Vagina (tissue), 2 donors: ENCODE measurements at regions not wholly inside any gene's neighbourhood (a gene's known extent, or its start where the extent isn't known, plus 50 kb on each side); places are given as distances from the start of the nearest gene placed in this dataset.

Source experiments
- POLR2A ChIP-seq, 2 donors: fragments of 450-650 bp; IDR thresholded peaks; one replicate each; pipeline ENCODE4 v1.6.1; 2017; ENCODE audit warnings: antibody characterized with exemption in 2 of 2, mild to moderate bottlenecking in 2 of 2, moderate library complexity in 2 of 2
- TF ChIP-seq, protein P1 (sequence below), 3 experiments: fragments of 450-650 bp in 2 of 3; fragments of 200-600 bp in 1 of 3; sonication (generic) in 1 of 3; IDR thresholded peaks; one replicate each; pipeline ENCODE4 v1.5.1; 2017 to 2019; ENCODE audit warnings: antibody characterized with exemption in 3 of 3, mild to moderate bottlenecking in 2 of 3, moderate library complexity in 2 of 3

DNA sequence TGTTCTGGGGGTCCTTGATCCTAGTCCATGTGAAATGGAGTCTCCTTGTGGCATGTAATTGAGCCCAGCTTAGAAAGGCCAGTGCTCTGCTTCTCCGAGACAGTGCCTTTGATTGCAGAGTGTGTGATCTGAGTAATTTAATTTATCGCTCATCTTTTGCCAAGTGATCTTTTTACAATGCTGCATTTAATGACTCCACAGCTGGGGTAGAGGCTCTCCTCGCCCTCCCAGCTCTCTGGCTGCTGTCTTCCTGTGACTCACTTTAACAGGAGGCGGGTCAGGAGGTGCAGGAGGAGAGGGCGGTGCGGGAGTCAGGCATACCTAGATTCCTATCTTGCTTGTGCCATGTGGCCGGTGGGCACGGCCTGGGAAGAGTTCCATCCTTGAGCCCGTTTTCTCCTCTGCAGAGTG, 113.4 kb upstream of the FOXF1 start:
- TF ChIP-seq, protein P1, sequence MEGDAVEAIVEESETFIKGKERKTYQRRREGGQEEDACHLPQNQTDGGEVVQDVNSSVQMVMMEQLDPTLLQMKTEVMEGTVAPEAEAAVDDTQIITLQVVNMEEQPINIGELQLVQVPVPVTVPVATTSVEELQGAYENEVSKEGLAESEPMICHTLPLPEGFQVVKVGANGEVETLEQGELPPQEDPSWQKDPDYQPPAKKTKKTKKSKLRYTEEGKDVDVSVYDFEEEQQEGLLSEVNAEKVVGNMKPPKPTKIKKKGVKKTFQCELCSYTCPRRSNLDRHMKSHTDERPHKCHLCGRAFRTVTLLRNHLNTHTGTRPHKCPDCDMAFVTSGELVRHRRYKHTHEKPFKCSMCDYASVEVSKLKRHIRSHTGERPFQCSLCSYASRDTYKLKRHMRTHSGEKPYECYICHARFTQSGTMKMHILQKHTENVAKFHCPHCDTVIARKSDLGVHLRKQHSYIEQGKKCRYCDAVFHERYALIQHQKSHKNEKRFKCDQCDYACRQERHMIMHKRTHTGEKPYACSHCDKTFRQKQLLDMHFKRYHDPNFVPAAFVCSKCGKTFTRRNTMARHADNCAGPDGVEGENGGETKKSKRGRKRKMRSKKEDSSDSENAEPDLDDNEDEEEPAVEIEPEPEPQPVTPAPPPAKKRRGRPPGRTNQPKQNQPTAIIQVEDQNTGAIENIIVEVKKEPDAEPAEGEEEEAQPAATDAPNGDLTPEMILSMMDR (IDR thresholded peaks at IDR 0.05) = no peak
- TF ChIP-seq POLR2A (IDR thresholded peaks at IDR 0.05) = no peak
